ENCODE measurements at regions not wholly inside any gene's neighbourhood (a gene's known extent, or its start where the extent isn't known, plus 50 kb on each side); places are given as distances from the start of the nearest gene placed in this dataset.
"Not testable (repeated sequence)": the region's sequence is repeated elsewhere in the genome, so short reads cannot be mapped to it uniquely, and the experiment has no call there.

GRCh38 chr18:70536370-70537062, 247.7 kb downstream of the SOCS6 start:
- Histone ChIP-seq H3K4me3 (no peak overlapping the region), H3K9me3 (no peaks in the 10 kb centered on the region), H3K36me3 (no peaks in the 10 kb centered on the region), H3K27ac (no peak overlapping the region), H3K4me1 (no peaks in the 10 kb centered on the region), H3K27me3 (no peaks in the 10 kb centered on the region)
- intact Hi-C loops (cut with DNase I), result no loop called here
- TF ChIP-seq EP300 (IDR thresholded peaks at IDR 0.05), result no peak
- no peak for TF ChIP-seq POLR2AphosphoS5 (IDR thresholded peaks at IDR 0.05)
- TF ChIP-seq POLR2A (IDR thresholded peaks at IDR 0.05), result no peak
- TF ChIP-seq, protein P1, sequence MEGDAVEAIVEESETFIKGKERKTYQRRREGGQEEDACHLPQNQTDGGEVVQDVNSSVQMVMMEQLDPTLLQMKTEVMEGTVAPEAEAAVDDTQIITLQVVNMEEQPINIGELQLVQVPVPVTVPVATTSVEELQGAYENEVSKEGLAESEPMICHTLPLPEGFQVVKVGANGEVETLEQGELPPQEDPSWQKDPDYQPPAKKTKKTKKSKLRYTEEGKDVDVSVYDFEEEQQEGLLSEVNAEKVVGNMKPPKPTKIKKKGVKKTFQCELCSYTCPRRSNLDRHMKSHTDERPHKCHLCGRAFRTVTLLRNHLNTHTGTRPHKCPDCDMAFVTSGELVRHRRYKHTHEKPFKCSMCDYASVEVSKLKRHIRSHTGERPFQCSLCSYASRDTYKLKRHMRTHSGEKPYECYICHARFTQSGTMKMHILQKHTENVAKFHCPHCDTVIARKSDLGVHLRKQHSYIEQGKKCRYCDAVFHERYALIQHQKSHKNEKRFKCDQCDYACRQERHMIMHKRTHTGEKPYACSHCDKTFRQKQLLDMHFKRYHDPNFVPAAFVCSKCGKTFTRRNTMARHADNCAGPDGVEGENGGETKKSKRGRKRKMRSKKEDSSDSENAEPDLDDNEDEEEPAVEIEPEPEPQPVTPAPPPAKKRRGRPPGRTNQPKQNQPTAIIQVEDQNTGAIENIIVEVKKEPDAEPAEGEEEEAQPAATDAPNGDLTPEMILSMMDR (IDR thresholded peaks at IDR 0.05), result no peak
- WGBS, 2 donors, result 82 to 85% methylated on average over 6 of the region's 6 CpGs
- no peak for DNase-seq

DNA sequence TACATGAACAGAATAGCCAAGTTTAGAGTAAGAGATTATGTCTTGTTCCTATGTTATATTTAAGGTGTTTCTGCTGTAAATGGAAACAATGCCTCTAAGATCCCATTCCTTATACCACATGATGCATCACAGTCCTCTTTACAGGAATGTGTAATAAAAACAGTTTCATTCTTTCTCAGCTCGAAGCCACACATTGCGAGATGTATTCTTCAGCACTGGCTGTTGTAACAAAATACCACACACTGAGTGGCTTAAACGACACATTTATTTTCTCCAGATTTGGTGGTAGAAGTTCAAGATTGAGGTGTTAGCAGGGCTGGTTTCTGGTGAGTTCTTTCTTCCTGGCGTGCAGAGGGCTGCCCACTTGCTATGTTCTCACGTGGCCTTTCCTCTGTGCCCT, 246.2 kb downstream of the SOCS6 start:
- H3K36me3 ChIP-seq, result no peaks in the 10 kb centered on the region
- TF ChIP-seq, protein P1 (IDR thresholded peaks at IDR 0.05), result no peak
- no peak for TF ChIP-seq POLR2A (IDR thresholded peaks at IDR 0.05)
- no peak for TF ChIP-seq POLR2AphosphoS5 (IDR thresholded peaks at IDR 0.05)
- no peak for TF ChIP-seq EP300 (IDR thresholded peaks at IDR 0.05)
- H3K27ac ChIP-seq, result no peak overlapping the region
- 77 to 82% methylated on average over 5 of the region's 5 CpGs for whole genome bisulfite sequencing, 2 donors
- intact Hi-C loops (cut with DNase I), result no loop called here
- no peaks in the 10 kb centered on the region for H3K4me1 ChIP-seq
- H3K9me3 ChIP-seq, result no peaks in the 10 kb centered on the region
- DNase-seq, result no peak
- H3K4me3 ChIP-seq, result no peak overlapping the region
- no peaks in the 10 kb centered on the region for H3K27me3 ChIP-seq

DNA sequence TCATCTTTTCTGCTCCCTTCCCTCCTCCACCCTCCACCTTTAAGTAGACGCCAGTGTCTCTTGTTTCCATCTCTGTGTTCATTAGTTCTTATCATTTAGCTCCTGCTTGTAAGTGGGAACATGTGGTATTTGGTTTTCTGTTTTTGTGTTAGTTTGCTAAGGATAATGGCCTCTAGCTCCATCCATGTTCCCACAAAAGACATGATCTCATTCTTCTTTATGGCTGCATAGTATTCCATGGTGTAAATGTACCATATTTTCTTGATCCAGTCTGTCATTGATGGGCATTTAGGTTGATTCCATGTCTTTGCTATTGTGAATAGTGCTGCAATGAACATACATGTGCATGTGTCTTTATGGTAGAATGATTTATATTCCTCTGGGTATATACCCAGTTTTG, 236.5 kb downstream of the SOCS6 start:
- H3K36me3 ChIP-seq; H3K27me3 ChIP-seq; H3K9me3 ChIP-seq; H3K4me3 ChIP-seq; H3K4me1 ChIP-seq; H3K27ac ChIP-seq; DNase-seq; intact Hi-C loops (cut with DNase I): not testable (repeated sequence)
- WGBS, 2 donors, result 98 to 100% methylated on average over 1 of the region's 1 CpG

- H3K36me3 ChIP-seq, result no peaks in the 10 kb centered on the region
- no peak overlapping the region for H3K27ac ChIP-seq
- no peak overlapping the region for H3K4me3 ChIP-seq
- intact Hi-C loops (cut with DNase I), result no loop called here
- H3K9me3 ChIP-seq, result no peaks in the 10 kb centered on the region
- H3K4me1 ChIP-seq, result no peaks in the 10 kb centered on the region
- DNase-seq, result no peak
- no peaks in the 10 kb centered on the region for H3K27me3 ChIP-seq
- 78 to 89% methylated on average over 3 of the region's 3 CpGs for WGBS, 2 donors
- TF ChIP-seq POLR2AphosphoS5 (IDR thresholded peaks at IDR 0.05) (no peak), POLR2A (IDR thresholded peaks at IDR 0.05) (no peak), EP300 (IDR thresholded peaks at IDR 0.05) (no peak)
- TF ChIP-seq, protein P1 (IDR thresholded peaks at IDR 0.05), result no peak
Measured at GRCh38 chr18:70523792-70524182, 234.9 kb downstream of the SOCS6 start.

- H3K4me1 ChIP-seq, result no peaks in the 10 kb centered on the region
- TF ChIP-seq, protein P1 (IDR thresholded peaks at IDR 0.05), result no peak
- no peak for TF ChIP-seq EP300 (IDR thresholded peaks at IDR 0.05)
- TF ChIP-seq POLR2A (IDR thresholded peaks at IDR 0.05), result no peak
- TF ChIP-seq POLR2AphosphoS5 (IDR thresholded peaks at IDR 0.05), result no peak
- H3K27ac ChIP-seq, result no peak overlapping the region
- no peaks in the 10 kb centered on the region for H3K27me3 ChIP-seq
- H3K4me3 ChIP-seq, result no peak overlapping the region
- H3K9me3 ChIP-seq, result no peaks in the 10 kb centered on the region
- intact Hi-C loops (cut with DNase I), result no loop called here
- DNase-seq, result no peak
- H3K36me3 ChIP-seq, result no peaks in the 10 kb centered on the region
- 14 to 54% methylated on average over 7 of the region's 7 CpGs for WGBS, 2 donors
Measured at GRCh38 chr18:70523035-70523791, 234.4 kb downstream of the SOCS6 start.
